ENCODE measurements at regions not wholly inside any gene's neighbourhood (a gene's known extent, or its start where the extent isn't known, plus 50 kb on each side); places are given as distances from the start of the nearest gene placed in this dataset.
A peak's percentile ranks its signal among the peaks of the same experiment; 100 is the strongest.

GRCh38 chr11:127587511-127587910 lies 586.9 kb upstream of the KIRREL3 start:
- no peaks in the 10 kb centered on the region for H3K36me3 ChIP-seq (ENCODE audit: control insufficient read depth in 2 of 3, insufficient read depth in 3 of 3, low read length in 3 of 3)
- no peaks in the 10 kb centered on the region for H3K9me3 ChIP-seq (ENCODE audit: control insufficient read depth in 2 of 3, low read length in 3 of 3)
- Mint-ChIP-seq H3K9me3 (peaks cover 0 to 12% (median 0%) of the 10 kb centered on the region in 11 donors), H3K4me1 (no peaks in the 10 kb centered on the region), H3K27ac (no peak overlapping the region), H3K36me3 (peaks cover 0 to 3% (median 0%) of the 10 kb centered on the region in 5 donors), H3K4me3 (no peak overlapping the region), H3K27me3 (peaks cover 0 to 14% (median 4%) of the 10 kb centered on the region in 5 donors)
- no peak for ATAC-seq
- CTCF ChIA-PET = no interaction called here
- POLR2A ChIA-PET = no interaction called here
- H3K4me3 ChIP-seq (ENCODE audit: low read length) = no peak overlapping the region
- H3K27ac ChIP-seq (ENCODE audit: low read depth, low read length) = no peak overlapping the region
- intact Hi-C loops (cut with micrococcal nuclease) = no loop called here
- H3K27me3 ChIP-seq (ENCODE audit: control insufficient read depth in 2 of 2, insufficient read depth in 2 of 2, low read length in 2 of 2) = no peaks in the 10 kb centered on the region
- H3K4me1 ChIP-seq (ENCODE audit: control insufficient read depth in 2 of 2, insufficient read depth in 2 of 2, low read length in 2 of 2) = no peaks in the 10 kb centered on the region
- no peak for DNase-seq

DNA sequence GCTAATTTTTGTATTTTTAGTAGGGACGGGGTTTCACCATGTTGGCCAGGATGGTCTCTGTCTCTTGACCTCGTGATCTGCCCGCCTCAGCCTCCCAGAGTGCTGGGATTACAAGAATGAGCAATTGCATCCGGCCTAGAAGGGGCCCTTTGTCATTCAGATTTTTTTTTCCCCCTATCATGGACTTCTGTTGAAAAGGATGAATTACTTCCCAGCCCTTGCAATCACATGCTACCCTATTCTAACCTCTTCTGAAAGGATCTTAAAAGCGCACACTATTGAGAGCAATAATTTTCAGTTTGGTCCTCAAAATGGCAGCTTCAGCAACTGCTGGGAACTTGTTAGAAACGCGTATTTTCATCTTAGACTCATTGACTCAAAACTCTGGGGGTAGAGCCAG lies 575.6 kb upstream of the KIRREL3 start:
- Mint-ChIP-seq H3K27me3 (no peaks in the 10 kb centered on the region), H3K4me1 (no peaks in the 10 kb centered on the region), H3K27ac (no peak overlapping the region), H3K4me3 (no peak overlapping the region), H3K9me3 (peaks cover 0 to 9% (median 1%) of the 10 kb centered on the region in 11 donors), H3K36me3 (no peaks in the 10 kb centered on the region)
- no peaks in the 10 kb centered on the region for H3K36me3 ChIP-seq (ENCODE audit: control insufficient read depth in 2 of 3, insufficient read depth in 3 of 3, low read length in 3 of 3)
- intact Hi-C loops (cut with micrococcal nuclease) = no loop called here
- no peak overlapping the region for H3K4me3 ChIP-seq (ENCODE audit: low read length)
- H3K9me3 ChIP-seq (ENCODE audit: control insufficient read depth in 2 of 3, low read length in 3 of 3) = no peaks in the 10 kb centered on the region
- no peak for ATAC-seq
- no peak overlapping the region for H3K27ac ChIP-seq (ENCODE audit: low read depth, low read length)
- ChIA-PET POLR2A (no interaction called here), CTCF (no interaction called here)
- no peak for DNase-seq
- no peaks in the 10 kb centered on the region for H3K4me1 ChIP-seq (ENCODE audit: control insufficient read depth in 2 of 2, insufficient read depth in 2 of 2, low read length in 2 of 2)
- no peaks in the 10 kb centered on the region for H3K27me3 ChIP-seq (ENCODE audit: control insufficient read depth in 2 of 2, insufficient read depth in 2 of 2, low read length in 2 of 2)

DNA sequence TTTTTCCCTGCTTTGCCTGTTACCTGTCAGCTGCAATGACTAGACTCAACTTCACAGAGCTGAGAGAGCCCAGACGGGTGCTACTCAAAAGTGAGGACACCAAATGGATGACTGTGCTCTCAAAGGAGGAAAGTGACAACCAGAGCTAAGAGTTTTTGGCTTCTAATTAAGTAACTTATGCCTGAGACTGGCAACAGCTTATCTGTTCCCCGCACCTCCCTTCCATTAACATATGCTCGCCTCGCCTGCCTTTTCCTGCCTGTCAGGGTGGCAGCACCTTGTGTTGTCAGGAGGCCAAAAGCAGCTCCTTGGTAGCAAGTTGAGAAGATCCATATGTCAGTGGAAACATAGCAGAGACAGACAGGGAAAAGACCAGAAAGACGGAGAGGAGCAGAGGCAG lies 573.9 kb upstream of the KIRREL3 start:
- no peak for ATAC-seq
- DNase-seq = no peak
- CTCF ChIA-PET = no interaction called here
- no peaks in the 10 kb centered on the region for H3K4me1 Mint-ChIP-seq
- H3K27ac Mint-ChIP-seq = no peak overlapping the region
- no peaks in the 10 kb centered on the region for H3K36me3 Mint-ChIP-seq
- intact Hi-C loops (cut with micrococcal nuclease) = no loop called here
- POLR2A ChIA-PET = no interaction called here
- Histone ChIP-seq H3K4me1 (ENCODE audit: control insufficient read depth in 2 of 2, insufficient read depth in 2 of 2, low read length in 2 of 2) (no peaks in the 10 kb centered on the region), H3K27ac (ENCODE audit: low read depth, low read length) (no peak overlapping the region), H3K36me3 (ENCODE audit: control insufficient read depth in 2 of 3, insufficient read depth in 3 of 3, low read length in 3 of 3) (no peaks in the 10 kb centered on the region), H3K4me3 (ENCODE audit: low read length) (no peak overlapping the region), H3K9me3 (ENCODE audit: control insufficient read depth in 2 of 3, low read length in 3 of 3) (no peaks in the 10 kb centered on the region), H3K27me3 (ENCODE audit: control insufficient read depth in 2 of 2, insufficient read depth in 2 of 2, low read length in 2 of 2) (no peaks in the 10 kb centered on the region)
- H3K4me3 Mint-ChIP-seq = no peak overlapping the region
- H3K27me3 Mint-ChIP-seq = peaks cover 0 to 3% (median 0%) of the 10 kb centered on the region in 5 donors
- peaks cover 0 to 9% (median 1%) of the 10 kb centered on the region in 11 donors for H3K9me3 Mint-ChIP-seq

- POLR2A ChIA-PET = no interaction called here
- H3K27me3 Mint-ChIP-seq = peaks cover 0 to 3% (median 0%) of the 10 kb centered on the region in 5 donors
- Histone ChIP-seq H3K27ac (ENCODE audit: low read depth, low read length) (no peak overlapping the region), H3K9me3 (ENCODE audit: control insufficient read depth in 2 of 3, low read length in 3 of 3) (no peaks in the 10 kb centered on the region), H3K4me1 (ENCODE audit: control insufficient read depth in 2 of 2, insufficient read depth in 2 of 2, low read length in 2 of 2) (no peaks in the 10 kb centered on the region), H3K27me3 (ENCODE audit: control insufficient read depth in 2 of 2, insufficient read depth in 2 of 2, low read length in 2 of 2) (no peaks in the 10 kb centered on the region), H3K36me3 (ENCODE audit: control insufficient read depth in 2 of 3, insufficient read depth in 3 of 3, low read length in 3 of 3) (no peaks in the 10 kb centered on the region), H3K4me3 (ENCODE audit: low read length) (no peak overlapping the region)
- peak overlapping the region in 1 of 9 donors; percentile 51 for H3K27ac Mint-ChIP-seq
- no peak for DNase-seq
- no peak overlapping the region for H3K4me3 Mint-ChIP-seq
- intact Hi-C loops (cut with micrococcal nuclease) = no loop called here
- H3K36me3 Mint-ChIP-seq = no peaks in the 10 kb centered on the region
- CTCF ChIA-PET = no interaction called here
- H3K4me1 Mint-ChIP-seq = no peaks in the 10 kb centered on the region
- ATAC-seq = no peak
- peaks cover 0 to 9% (median 1%) of the 10 kb centered on the region in 11 donors for H3K9me3 Mint-ChIP-seq
These were observed 568.3 kb upstream of the KIRREL3 start for GRCh38 chr11:127568891-127569290.

GRCh38 chr11:127567237-127567932 lies 566.8 kb upstream of the KIRREL3 start:
- H3K4me3 Mint-ChIP-seq = no peak overlapping the region
- H3K36me3 Mint-ChIP-seq = no peaks in the 10 kb centered on the region
- no peaks in the 10 kb centered on the region for H3K4me1 Mint-ChIP-seq
- no peaks in the 10 kb centered on the region for H3K4me1 ChIP-seq (ENCODE audit: control insufficient read depth in 2 of 2, insufficient read depth in 2 of 2, low read length in 2 of 2)
- no peaks in the 10 kb centered on the region for H3K9me3 ChIP-seq (ENCODE audit: control insufficient read depth in 2 of 3, low read length in 3 of 3)
- ChIA-PET POLR2A (no interaction called here), CTCF (no interaction called here)
- intact Hi-C loops (cut with micrococcal nuclease) = no loop called here
- H3K9me3 Mint-ChIP-seq = peaks cover 0 to 8% (median 0%) of the 10 kb centered on the region in 11 donors
- H3K36me3 ChIP-seq (ENCODE audit: control insufficient read depth in 2 of 3, insufficient read depth in 3 of 3, low read length in 3 of 3) = no peaks in the 10 kb centered on the region
- H3K27ac ChIP-seq (ENCODE audit: low read depth, low read length) = no peak overlapping the region
- no peak overlapping the region for H3K4me3 ChIP-seq (ENCODE audit: low read length)
- ATAC-seq (no peak), DNase-seq (no peak)
- peaks cover 0 to 3% (median 0%) of the 10 kb centered on the region in 5 donors for H3K27me3 Mint-ChIP-seq
- H3K27me3 ChIP-seq (ENCODE audit: control insufficient read depth in 2 of 2, insufficient read depth in 2 of 2, low read length in 2 of 2) = no peaks in the 10 kb centered on the region
- no peak overlapping the region for H3K27ac Mint-ChIP-seq

DNA sequence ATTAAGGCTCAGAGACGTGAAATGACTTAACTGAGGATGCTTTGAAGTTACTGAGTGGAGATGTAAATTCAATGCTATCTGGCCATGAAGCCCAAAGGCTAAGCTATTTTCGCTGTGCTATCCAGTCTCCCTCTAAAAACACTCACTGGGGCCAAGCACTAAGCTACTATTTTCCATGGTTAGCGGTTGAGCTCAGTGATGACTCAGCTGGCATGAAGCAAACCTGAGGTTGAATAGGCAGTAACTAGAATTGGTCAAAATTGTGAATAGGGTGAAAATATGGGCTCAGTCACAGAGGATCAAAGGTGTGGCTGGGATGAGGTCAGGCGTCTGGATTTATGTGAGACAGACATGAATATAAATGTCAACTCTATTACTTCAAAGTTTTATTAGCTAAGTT lies 564.2 kb upstream of the KIRREL3 start:
- Histone ChIP-seq H3K4me1 (ENCODE audit: control insufficient read depth in 2 of 2, insufficient read depth in 2 of 2, low read length in 2 of 2) (no peaks in the 10 kb centered on the region), H3K9me3 (ENCODE audit: control insufficient read depth in 2 of 3, low read length in 3 of 3) (no peaks in the 10 kb centered on the region), H3K27ac (ENCODE audit: low read depth, low read length) (no peak overlapping the region), H3K27me3 (ENCODE audit: control insufficient read depth in 2 of 2, insufficient read depth in 2 of 2, low read length in 2 of 2) (no peaks in the 10 kb centered on the region), H3K36me3 (ENCODE audit: control insufficient read depth in 2 of 3, insufficient read depth in 3 of 3, low read length in 3 of 3) (no peaks in the 10 kb centered on the region), H3K4me3 (ENCODE audit: low read length) (no peak overlapping the region)
- peaks cover 0 to 4% (median 0%) of the 10 kb centered on the region in 11 donors for H3K9me3 Mint-ChIP-seq
- intact Hi-C loops (cut with micrococcal nuclease) = no loop called here
- CTCF ChIA-PET = no interaction called here
- H3K27ac Mint-ChIP-seq = no peak overlapping the region
- DNase-seq (no peak), ATAC-seq (no peak)
- H3K4me1 Mint-ChIP-seq = peaks cover 0 to 2% (median 0%) of the 10 kb centered on the region in 7 donors
- H3K4me3 Mint-ChIP-seq = no peak overlapping the region
- no peaks in the 10 kb centered on the region for H3K36me3 Mint-ChIP-seq
- no peaks in the 10 kb centered on the region for H3K27me3 Mint-ChIP-seq
- POLR2A ChIA-PET = no interaction called here

GRCh38 chr11:127559978-127560377 lies 559.4 kb upstream of the KIRREL3 start:
- Mint-ChIP-seq H3K36me3 (no peaks in the 10 kb centered on the region), H3K9me3 (peaks cover 0 to 2% (median 0%) of the 10 kb centered on the region in 11 donors), H3K27me3 (peaks cover 0 to 3% (median 0%) of the 10 kb centered on the region in 5 donors), H3K27ac (no peak overlapping the region), H3K4me3 (no peak overlapping the region), H3K4me1 (peaks cover 0 to 2% (median 0%) of the 10 kb centered on the region in 7 donors)
- Histone ChIP-seq H3K4me3 (ENCODE audit: low read length) (no peak overlapping the region), H3K9me3 (ENCODE audit: control insufficient read depth in 2 of 3, low read length in 3 of 3) (no peaks in the 10 kb centered on the region), H3K27ac (ENCODE audit: low read depth, low read length) (no peak overlapping the region), H3K4me1 (ENCODE audit: control insufficient read depth in 2 of 2, insufficient read depth in 2 of 2, low read length in 2 of 2) (no peaks in the 10 kb centered on the region), H3K27me3 (ENCODE audit: control insufficient read depth in 2 of 2, insufficient read depth in 2 of 2, low read length in 2 of 2) (no peaks in the 10 kb centered on the region), H3K36me3 (ENCODE audit: control insufficient read depth in 2 of 3, insufficient read depth in 3 of 3, low read length in 3 of 3) (no peaks in the 10 kb centered on the region)
- no peak for ATAC-seq
- CTCF ChIA-PET = no interaction called here
- POLR2A ChIA-PET = no interaction called here
- intact Hi-C loops (cut with micrococcal nuclease) = no loop called here
- no peak for DNase-seq

Measured in naive thymus-derived CD4-positive, alpha-beta T cell (primary cell).